ENCODE measurements at regions not wholly inside any gene's neighbourhood (a gene's known extent, or its start where the extent isn't known, plus 50 kb on each side); places are given as distances from the start of the nearest gene placed in this dataset.

- DNase-seq (ENCODE audit: low read depth in 2 of 2), result no peak
Observed at GRCh38 chr2:204108781-204109295, 172.3 kb downstream of the ICOS start.

- no peak for DNase-seq (ENCODE audit: low read depth in 2 of 2)
Observed at GRCh38 chr2:204109681-204110080, 173.1 kb downstream of the ICOS start.

GRCh38 chr2:204110338-204110741 lies 173.8 kb downstream of the ICOS start:
- DNase-seq (ENCODE audit: low read depth in 2 of 2), result peak; percentile 21 to 25

- DNase-seq (ENCODE audit: low read depth in 2 of 2), result no peak
Observed at GRCh38 chr2:204110751-204111516, 174.4 kb downstream of the ICOS start.

GRCh38 chr2:204112084-204112770 lies 175.7 kb downstream of the ICOS start:
- no peak for DNase-seq (ENCODE audit: low read depth in 2 of 2)

GRCh38 chr2:204114295-204115136 lies 178.0 kb downstream of the ICOS start:
- no peak for DNase-seq (ENCODE audit: low read depth in 2 of 2)

GRCh38 chr2:204115137-204116056 lies 178.8 kb downstream of the ICOS start:
- DNase-seq (ENCODE audit: low read depth in 2 of 2), result no peak

- no peak for DNase-seq (ENCODE audit: low read depth in 2 of 2)
Observed at GRCh38 chr2:204116159-204116792, 179.7 kb downstream of the ICOS start.

GRCh38 chr2:204122425-204122824 lies 185.9 kb downstream of the ICOS start:
- no peak for DNase-seq (ENCODE audit: low read depth in 2 of 2)

- no peak for DNase-seq (ENCODE audit: low read depth in 2 of 2)
Observed at GRCh38 chr2:204124140-204124750, 187.7 kb downstream of the ICOS start.

GRCh38 chr2:204126705-204127104 lies 190.1 kb downstream of the ICOS start:
- DNase-seq (ENCODE audit: low read depth in 2 of 2), result no peak

GRCh38 chr2:204127238-204127637 lies 190.7 kb downstream of the ICOS start:
- no peak for DNase-seq (ENCODE audit: low read depth in 2 of 2)

GRCh38 chr2:204129591-204130294 lies 193.2 kb downstream of the ICOS start:
- DNase-seq (ENCODE audit: low read depth in 2 of 2), result no peak

- DNase-seq (ENCODE audit: low read depth in 2 of 2), result no peak
Observed at GRCh38 chr2:204131621-204132020, 195.1 kb downstream of the ICOS start.

GRCh38 chr2:204133476-204133875 lies 196.9 kb downstream of the ICOS start:
- DNase-seq (ENCODE audit: low read depth in 2 of 2), result no peak

GRCh38 chr2:204134421-204134820 lies 197.9 kb downstream of the ICOS start:
- no peak for DNase-seq (ENCODE audit: low read depth in 2 of 2)

- no peak for DNase-seq (ENCODE audit: low read depth in 2 of 2)
Observed at GRCh38 chr2:204135752-204136151, 199.2 kb downstream of the ICOS start.

- DNase-seq (ENCODE audit: low read depth in 2 of 2), result no peak
Observed at GRCh38 chr2:204138206-204138605, 201.6 kb downstream of the ICOS start.

- no peak for DNase-seq (ENCODE audit: low read depth in 2 of 2)
Observed at GRCh38 chr2:204140246-204140645, 203.7 kb downstream of the ICOS start.

Measured in stimulated activated CD8-positive, alpha-beta memory T cell treated with anti-CD3 and anti-CD28 coated beads, Interleukin-2, amount 100 ng/mL, for 1 hour (primary cell).